ENCODE measurements at regions not wholly inside any gene's neighbourhood (a gene's known extent, or its start where the extent isn't known, plus 50 kb on each side); places are given as distances from the start of the nearest gene placed in this dataset.
A peak's percentile ranks its signal among the peaks of the same experiment; 100 is the strongest.

- TF ChIP-seq KDM4A (IDR thresholded peaks at IDR 0.05; ENCODE audit: low read depth, low read length, severe bottlenecking) (peak; percentile 55), EP300 (IDR thresholded peaks at IDR 0.05; ENCODE audit: borderline replicate concordance in 1 of 2, low read depth in 2 of 2, low read length in 2 of 2) (0 out of 3 replicates have a peak, but pooled peaks of 1 of the 2 experiments have one; percentile 37), HDAC2 (IDR thresholded peaks at IDR 0.05; ENCODE audit: borderline replicate concordance in 1 of 2, low read depth in 2 of 2, low read length in 2 of 2) (peak; percentile 73 to 79; a peak in 1 of 4 replicates), TEAD4 (IDR thresholded peaks at IDR 0.05; ENCODE audit: low read depth, low read length) (peak; percentile 85), TBP (IDR thresholded peaks at IDR 0.05; ENCODE audit: low read depth, low read length) (peak; percentile 52; the same call in 1 of the 2 replicates), SP1 (IDR thresholded peaks at IDR 0.05; ENCODE audit: low read depth, low read length) (0 out of 2 replicates have a peak, but pooled peaks have one; percentile 14), POLR2AphosphoS5 (IDR thresholded peaks at IDR 0.05; ENCODE audit: low read depth, low read length) (peak; percentile 89), SUZ12 (IDR thresholded peaks at IDR 0.05; ENCODE audit: low read length) (peak; percentile 10; the same call in 1 of the 2 replicates), CEBPB (IDR thresholded peaks at IDR 0.05; ENCODE audit: low read depth, low read length) (no peak), MAFK (IDR thresholded peaks at IDR 0.05; ENCODE audit: low read depth, low read length) (no peak), BRCA1 (IDR thresholded peaks at IDR 0.05; ENCODE audit: low read depth, low read length) (no peak), SIRT6 (IDR thresholded peaks at IDR 0.05; ENCODE audit: low read length) (no peak), SP2 (IDR thresholded peaks at IDR 0.05; ENCODE audit: low read length) (no peak), HDAC6 (IDR thresholded peaks at IDR 0.05; ENCODE audit: low read depth, low read length) (no peak), NANOG (IDR thresholded peaks at IDR 0.05; ENCODE audit: insufficient read depth, low read depth, low read length, poor library complexity, severe bottlenecking) (no peak), RAD21 (IDR thresholded peaks at IDR 0.05 in 1 of 2, conservative IDR thresholded peaks at IDR 0.05 in 1 of 2; ENCODE audit: low read depth in 2 of 2, low read length in 2 of 2) (peak; percentile 50 to 64), TAF7 (optimal IDR thresholded peaks at IDR 0.05; ENCODE audit: borderline replicate concordance, low read depth, low read length) (peak; percentile 66)
- TF ChIP-seq, protein P1, sequence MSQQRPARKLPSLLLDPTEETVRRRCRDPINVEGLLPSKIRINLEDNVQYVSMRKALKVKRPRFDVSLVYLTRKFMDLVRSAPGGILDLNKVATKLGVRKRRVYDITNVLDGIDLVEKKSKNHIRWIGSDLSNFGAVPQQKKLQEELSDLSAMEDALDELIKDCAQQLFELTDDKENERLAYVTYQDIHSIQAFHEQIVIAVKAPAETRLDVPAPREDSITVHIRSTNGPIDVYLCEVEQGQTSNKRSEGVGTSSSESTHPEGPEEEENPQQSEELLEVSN (IDR thresholded peaks at IDR 0.05): peak; percentile 93
These were observed 101.9 kb downstream of the FOXI3 start (continued) for GRCh38 chr2:88350331-88351248.

Data from H1 (cell line).